GM18519 (cell line): ENCODE measurements at regions not wholly inside any gene's neighbourhood (a gene's known extent, or its start where the extent isn't known, plus 50 kb on each side); places are given as distances from the start of the nearest gene placed in this dataset.
A peak's percentile ranks its signal among the peaks of the same experiment; 100 is the strongest.

Source experiments
- ATAC-seq: cut with Tn5 transposase; IDR thresholded peaks from one replicate; pipeline ENCODE4 v1.9.1; 2021; ENCODE audit warnings: mild to moderate bottlenecking, moderate library complexity; ENCODE audit not compliant: unreplicated experiment, low FRiP score

GRCh38 chr6:156396068-156396771 is 381.0 kb upstream of the ARID1B start:
- ATAC-seq = peak; percentile 66

- peak; percentile 30 for ATAC-seq
Measured at GRCh38 chr6:156395276-156395675, 381.9 kb upstream of the ARID1B start.

GRCh38 chr6:156392648-156393047 is 384.5 kb upstream of the ARID1B start:
- no peak for ATAC-seq

GRCh38 chr6:156391977-156392376 is 385.2 kb upstream of the ARID1B start:
- no peak for ATAC-seq

GRCh38 chr6:156391061-156391672 is 386.0 kb upstream of the ARID1B start:
- ATAC-seq = no peak

- no peak for ATAC-seq
Measured at GRCh38 chr6:156390621-156391020, 386.6 kb upstream of the ARID1B start.

GRCh38 chr6:156389296-156389695 is 387.9 kb upstream of the ARID1B start:
- ATAC-seq = no peak

- no peak for ATAC-seq
Measured at GRCh38 chr6:156387472-156387871, 389.7 kb upstream of the ARID1B start.

- no peak for ATAC-seq
Measured at GRCh38 chr6:156383059-156383458, 394.1 kb upstream of the ARID1B start.

- ATAC-seq = no peak
Measured at GRCh38 chr6:156379392-156380289, 397.5 kb upstream of the ARID1B start.

- no peak for ATAC-seq
Measured at GRCh38 chr6:156378853-156379252, 398.3 kb upstream of the ARID1B start.

GRCh38 chr6:156376091-156376490 is 401.1 kb upstream of the ARID1B start:
- no peak for ATAC-seq

- no peak for ATAC-seq
Measured at GRCh38 chr6:156359912-156360311, 417.3 kb upstream of the ARID1B start.

GRCh38 chr6:156352861-156353260 is 424.3 kb upstream of the ARID1B start:
- no peak for ATAC-seq

- no peak for ATAC-seq
Measured at GRCh38 chr6:156351346-156351966, 425.7 kb upstream of the ARID1B start.

GRCh38 chr6:156350337-156350736 is 426.8 kb upstream of the ARID1B start:
- no peak for ATAC-seq

GRCh38 chr6:156348849-156349248 is 428.3 kb upstream of the ARID1B start:
- no peak for ATAC-seq

GRCh38 chr6:156348424-156348823 is 428.8 kb upstream of the ARID1B start:
- ATAC-seq = no peak

- ATAC-seq = no peak
Measured at GRCh38 chr6:156347656-156348055, 429.5 kb upstream of the ARID1B start.

- no peak for ATAC-seq
Measured at GRCh38 chr6:156347246-156347645, 429.9 kb upstream of the ARID1B start.

- ATAC-seq = no peak
Measured at GRCh38 chr6:156345700-156346099, 431.5 kb upstream of the ARID1B start.
